CD4-positive, alpha-beta T cell treated with Interleukin-17A for 4 hours (primary cell): ENCODE measurements at regions not wholly inside any gene's neighbourhood (a gene's known extent, or its start where the extent isn't known, plus 50 kb on each side); places are given as distances from the start of the nearest gene placed in this dataset.

Experiments
- DNase-seq: peaks from one replicate; pipeline ENCODE4 v3.0.0-alpha.2; 2020; ENCODE audit warnings: mixed read lengths

DNA sequence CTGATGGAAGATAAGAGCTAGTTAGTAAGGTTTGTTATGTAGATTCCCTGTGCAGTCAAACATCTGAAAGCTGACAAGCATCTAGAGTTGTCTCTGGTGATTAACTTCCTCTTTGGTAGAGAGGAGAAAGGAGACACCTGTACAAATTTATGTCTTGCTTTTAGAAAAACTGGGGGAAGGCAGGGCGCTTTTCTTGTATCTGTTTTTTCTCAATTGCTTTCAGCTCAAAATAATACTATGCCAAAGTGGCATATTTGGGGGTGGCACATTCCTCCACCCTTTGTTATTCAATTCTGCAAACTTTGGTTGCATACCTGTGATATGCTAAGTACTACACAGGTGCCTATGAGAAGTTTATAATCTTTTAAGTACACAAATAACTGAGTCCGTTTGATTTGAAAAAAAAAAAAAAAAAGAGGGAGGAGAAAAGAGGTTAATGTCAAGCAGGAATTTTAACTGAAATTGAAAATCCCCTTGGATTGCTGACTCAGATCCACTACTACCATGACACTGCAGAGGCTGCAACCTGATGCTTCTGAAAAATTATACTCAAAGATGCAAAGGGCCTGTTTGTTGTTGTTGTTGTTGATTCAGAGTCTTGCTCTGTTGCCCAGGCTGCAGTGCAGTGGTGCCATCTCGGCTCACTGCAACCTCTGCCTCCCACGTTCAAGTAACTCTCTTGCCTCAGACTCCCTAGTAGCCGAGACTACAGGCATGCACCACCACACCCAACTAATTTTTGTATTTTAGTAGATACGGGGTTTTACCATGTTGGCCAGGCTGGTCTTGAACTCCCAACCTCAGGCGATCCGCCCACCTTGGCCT lies 164.8 kb upstream of the NBEA start:
- no peak for DNase-seq

GRCh38 chr13:34777914-34778303 lies 164.2 kb upstream of the NBEA start:
- DNase-seq = no peak

DNA sequence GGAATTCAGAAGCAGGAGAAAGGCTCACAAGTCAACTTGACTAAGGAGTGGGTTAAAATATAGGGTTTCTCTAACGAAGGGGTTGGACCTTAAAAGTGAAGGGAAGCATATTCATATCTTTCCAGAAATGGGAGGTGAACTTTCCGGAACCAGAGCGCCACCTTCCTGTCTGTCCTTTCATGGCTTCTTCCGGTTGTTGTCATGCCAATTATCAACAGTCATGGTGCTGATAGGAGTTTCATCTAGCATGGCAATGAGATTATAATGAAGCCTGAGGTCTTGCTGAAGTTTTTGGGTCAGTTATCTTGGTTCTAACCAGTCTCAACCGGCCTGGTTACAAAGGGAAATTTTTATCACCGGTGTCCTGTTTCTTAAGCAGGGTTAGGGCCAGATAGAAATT lies 162.9 kb upstream of the NBEA start:
- DNase-seq = no peak

- no peak for DNase-seq
Measured at GRCh38 chr13:34793301-34793700, 148.8 kb upstream of the NBEA start.

GRCh38 chr13:34803756-34804155 lies 138.3 kb upstream of the NBEA start:
- DNase-seq = no peak

DNA sequence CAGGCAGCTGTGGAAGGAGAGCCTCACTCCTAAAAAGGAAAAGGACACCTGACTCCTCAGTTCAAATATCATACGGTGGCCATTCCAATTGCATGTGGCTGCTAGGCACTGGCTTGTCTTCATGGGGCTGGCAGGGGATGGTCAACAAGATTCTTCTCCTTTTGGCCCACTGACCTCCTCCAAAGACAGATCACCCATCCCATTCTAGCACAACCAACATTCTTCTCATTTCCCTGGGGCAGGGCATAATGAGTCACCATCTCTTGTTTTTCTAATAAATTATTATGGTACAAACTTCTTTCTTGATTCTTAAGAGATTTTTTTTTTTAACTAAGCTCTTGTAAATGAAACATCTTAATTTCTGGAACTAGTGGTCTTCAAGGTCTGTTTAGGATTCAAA lies 136.7 kb upstream of the NBEA start:
- no peak for DNase-seq

- DNase-seq = no peak
Measured at GRCh38 chr13:34808649-34809048, 133.4 kb upstream of the NBEA start.

GRCh38 chr13:34810996-34811395 lies 131.1 kb upstream of the NBEA start:
- no peak for DNase-seq

DNA sequence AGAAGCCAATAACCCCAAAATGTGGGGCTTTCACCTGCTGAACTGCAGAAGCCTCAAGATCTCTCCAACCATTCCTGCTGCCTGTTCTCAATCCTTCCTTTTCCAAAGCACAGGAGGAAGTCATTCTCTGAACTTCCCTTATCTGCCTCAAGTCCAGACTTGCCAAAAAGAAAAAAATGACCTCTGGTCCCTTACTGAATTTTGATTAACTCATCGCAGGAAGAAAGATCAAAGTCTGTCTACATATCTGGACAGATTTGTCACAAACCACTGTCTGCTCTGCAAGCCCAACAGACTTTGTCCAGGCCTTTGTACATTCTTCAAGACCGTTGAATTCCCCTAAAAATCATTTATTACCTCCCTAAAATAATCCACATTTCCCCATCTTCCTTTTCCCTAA lies 126.5 kb upstream of the NBEA start:
- DNase-seq = no peak

DNA sequence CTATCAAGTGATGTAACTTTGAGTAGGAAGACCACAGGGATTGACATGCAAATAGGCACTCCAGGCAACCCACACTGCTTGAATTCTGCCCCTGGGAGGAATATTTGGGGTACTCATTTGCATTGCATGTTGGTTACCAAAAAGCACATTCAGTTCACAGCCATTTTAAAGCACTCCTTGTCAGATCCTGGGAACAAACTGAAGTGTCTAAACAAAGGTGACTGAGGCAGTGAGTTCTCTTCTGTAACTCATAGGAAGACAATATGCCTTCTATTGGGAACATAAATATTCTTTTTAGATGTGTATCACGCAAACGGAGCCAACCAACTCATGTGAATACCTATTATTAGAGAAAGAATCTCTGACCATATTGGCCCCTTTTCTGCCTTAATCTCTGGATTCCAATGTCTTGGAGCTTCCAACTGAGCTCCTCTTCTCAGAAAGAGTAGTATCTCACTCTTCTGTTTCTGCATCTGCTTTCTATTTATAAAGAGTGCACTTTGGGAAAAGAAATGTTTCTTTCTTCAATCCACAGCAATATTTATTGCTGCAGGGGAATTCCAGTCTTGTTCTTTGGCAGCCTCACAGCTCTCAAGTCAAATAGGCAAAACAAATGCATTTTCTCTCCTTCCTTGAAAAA lies 125.7 kb upstream of the NBEA start:
- no peak for DNase-seq

DNA sequence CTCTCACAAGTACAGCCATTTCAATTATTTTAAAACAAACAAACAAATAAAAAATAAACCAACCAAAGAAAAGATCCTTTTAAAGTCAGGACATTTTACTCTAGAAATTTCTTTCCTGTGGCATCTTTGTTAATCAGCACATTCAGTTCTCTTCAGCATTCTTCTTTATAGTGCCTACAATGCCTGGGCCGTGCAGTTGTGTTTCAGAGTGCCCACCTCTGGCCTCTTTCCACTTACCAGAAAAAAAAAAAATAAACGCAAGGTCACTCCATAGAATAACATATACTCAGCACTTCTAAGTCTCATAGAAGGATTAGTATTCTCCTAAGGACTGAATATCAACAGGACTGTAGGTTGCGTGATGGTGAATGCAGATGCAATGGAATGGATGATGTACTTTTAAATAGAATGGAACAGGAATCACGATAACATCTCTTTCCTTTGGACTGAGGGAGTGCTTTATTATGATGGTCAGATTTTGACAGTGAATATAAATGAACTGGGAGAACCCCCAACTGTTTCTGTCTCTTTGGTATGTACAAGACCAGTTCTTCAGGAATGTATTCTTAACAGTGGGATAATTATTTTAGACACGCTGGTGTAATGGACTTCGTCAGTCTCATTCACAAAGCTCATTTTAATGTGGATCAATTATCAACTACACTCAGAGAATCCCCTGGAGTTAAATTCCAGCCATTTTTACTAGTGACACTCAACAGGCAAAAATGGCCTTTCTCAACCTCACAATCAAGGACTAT lies 125.0 kb upstream of the NBEA start:
- DNase-seq = no peak

- no peak for DNase-seq
Measured at GRCh38 chr13:34822650-34823049, 119.4 kb upstream of the NBEA start.

DNA sequence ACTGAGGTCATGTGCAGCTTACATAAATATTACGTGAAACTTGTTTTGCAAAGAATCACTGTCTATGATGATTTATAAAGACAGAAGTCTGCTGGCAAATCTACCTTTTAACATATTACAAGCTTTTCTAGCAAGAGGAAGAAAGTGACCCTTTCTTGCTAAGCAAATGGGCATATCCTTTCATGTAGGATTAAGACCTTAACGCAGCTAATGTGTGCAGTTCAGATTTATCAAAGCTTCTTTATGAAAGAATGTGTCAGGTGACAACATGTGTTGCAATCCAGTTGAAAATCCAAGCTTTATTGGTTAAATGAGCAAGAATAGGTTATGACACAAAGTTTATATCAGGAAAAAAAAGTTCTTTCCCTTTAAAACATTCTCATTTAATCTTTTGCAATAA lies 115.6 kb upstream of the NBEA start:
- no peak for DNase-seq

DNA sequence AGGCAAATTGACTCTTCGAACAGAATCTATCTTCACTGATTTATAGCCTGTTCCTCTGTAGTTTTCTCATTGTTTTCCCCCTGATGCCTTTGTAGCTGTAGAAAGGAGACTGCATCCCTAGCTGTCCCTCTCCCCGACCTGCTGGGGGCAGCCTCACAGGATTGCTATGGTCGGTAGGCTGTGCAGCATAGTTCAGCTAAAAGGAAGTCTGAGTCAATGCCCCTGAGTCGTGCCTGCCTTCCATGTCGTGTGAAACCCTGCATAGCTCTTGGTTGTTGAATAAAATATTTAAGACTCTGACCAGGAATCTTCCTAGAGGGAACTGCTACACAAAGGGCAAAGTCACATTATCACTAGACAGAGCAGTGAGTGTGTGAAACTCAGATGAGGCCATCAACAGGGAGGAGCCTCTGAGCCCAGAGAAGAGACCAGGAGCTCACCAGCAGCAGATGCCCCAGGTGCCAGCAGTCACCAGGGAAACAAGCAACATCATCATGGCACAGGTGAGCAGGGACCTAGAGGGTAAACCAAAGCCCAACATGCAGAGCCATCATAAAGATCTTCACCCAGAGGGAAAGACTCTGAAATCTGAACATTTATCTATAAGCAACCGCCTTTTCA lies 108.4 kb upstream of the NBEA start:
- DNase-seq = no peak

DNA sequence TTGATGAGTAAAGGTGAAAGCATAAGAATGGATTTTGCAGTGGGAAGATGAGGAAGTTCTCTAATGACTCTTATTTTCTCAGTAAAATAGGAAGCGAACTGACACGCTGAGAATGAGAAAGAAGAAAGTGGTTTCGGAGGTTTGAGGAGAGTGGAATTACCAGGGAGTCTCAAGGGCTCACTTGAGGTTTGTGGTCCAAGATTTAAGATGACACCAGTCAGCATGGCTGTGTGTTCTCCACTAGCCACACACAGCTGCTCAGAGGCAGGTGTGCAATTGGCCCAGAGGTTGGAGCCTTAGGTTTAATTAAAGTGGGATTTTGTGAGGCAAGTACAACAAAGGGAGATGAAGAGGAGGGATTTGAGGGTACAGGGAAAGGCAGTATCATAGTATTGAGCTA lies 99.6 kb upstream of the NBEA start:
- no peak for DNase-seq

DNA sequence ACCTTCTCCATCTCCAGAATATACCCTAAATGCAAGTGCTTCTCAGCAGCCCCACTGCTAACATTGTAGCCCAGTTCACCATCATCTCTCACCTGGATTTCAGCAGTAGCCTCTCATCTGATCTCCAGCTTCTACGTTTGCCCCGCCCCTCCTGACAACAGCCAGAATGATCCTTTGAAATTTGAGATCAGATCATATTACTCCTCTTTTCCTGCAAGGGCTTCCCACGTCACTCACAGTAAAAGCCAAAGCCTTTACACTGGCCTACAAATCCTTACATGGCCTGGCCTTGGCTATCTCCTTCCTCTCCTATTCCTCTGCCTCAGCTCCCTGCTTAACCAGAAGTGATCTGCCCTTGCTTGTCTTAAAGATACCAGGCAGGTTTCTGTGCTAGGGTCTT lies 94.3 kb upstream of the NBEA start:
- DNase-seq = no peak

GRCh38 chr13:34849406-34849805 lies 92.7 kb upstream of the NBEA start:
- no peak for DNase-seq

GRCh38 chr13:34853161-34853560 lies 88.9 kb upstream of the NBEA start:
- no peak for DNase-seq

DNA sequence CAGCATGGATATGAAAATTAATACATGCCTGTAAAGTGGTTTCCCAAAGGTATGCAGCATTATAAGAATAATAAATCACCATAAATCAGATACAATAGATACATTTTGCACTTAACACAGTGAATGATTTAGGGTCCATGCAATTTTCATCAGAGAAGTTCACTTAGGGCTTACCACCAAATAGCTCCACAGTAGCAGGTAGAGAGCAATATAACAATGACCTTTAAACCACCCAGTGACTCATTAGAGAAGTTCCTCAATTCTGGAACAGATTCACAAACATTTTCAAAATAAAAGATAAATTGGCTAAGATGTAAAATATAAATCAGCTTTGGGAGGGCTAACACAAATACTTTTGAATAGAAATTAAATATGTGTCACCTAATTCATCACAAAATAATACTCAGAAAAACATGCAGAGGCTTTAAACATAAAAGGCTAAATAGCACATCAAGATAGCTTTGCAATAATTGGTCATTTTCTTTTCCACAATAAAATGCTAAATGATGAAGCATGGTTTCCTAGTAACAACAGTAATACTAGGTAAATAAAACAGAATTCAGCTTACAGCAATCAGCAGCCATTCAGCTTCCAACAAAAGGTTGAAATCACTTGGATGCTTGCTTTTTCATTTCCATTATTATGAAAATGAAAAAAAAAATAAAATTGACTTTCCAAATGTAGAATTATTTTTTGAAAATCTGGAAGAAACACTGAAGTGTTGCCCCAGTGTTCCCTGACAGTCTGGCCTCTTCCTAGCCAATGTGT lies 84.3 kb upstream of the NBEA start:
- no peak for DNase-seq

GRCh38 chr13:34862311-34862710 lies 79.8 kb upstream of the NBEA start:
- no peak for DNase-seq

- no peak for DNase-seq
Measured at GRCh38 chr13:34862716-34863115, 79.4 kb upstream of the NBEA start.

DNA sequence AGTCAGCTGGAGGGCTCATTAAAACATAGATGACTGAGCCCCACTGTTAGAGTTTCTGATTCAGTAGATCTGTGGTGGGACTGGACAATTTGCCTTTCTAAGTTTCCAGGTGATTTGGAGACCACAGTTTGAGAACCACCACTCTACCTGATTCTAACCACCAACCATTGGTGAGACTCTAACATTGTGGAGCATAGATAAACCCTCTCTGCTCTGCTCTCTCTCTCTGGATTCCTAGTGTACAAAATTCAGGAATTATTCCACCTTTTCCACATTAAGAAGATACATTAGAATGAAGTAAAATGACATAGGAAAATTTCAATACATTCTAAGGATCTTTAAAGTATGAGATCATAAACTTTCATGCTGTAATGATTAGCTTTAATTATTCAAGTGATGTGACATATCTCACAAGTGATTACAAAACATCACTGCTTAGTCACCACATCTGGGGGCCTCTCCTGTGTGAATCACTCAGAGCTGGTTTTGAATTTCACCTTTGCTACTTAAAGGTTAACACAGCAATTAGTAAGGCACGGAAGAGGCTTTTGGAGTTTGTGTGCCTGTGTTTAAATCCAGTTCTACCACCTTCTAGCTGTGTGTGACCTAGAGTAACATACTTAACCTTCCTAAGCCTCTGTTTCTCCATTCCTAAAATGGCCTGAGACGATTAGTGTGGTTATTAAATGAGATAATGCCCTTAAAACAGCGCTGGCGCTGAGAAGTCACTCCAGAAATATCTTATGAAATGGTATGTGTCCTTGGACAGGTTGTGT lies 78.5 kb upstream of the NBEA start:
- no peak for DNase-seq
